ENCODE measurements at regions not wholly inside any gene's neighbourhood (a gene's known extent, or its start where the extent isn't known, plus 50 kb on each side); places are given as distances from the start of the nearest gene placed in this dataset.
"Not testable (repeated sequence)": the region's sequence is repeated elsewhere in the genome, so short reads cannot be mapped to it uniquely, and the experiment has no call there.

GRCh38 chr14:82635915-82636314 is 1102.3 kb upstream of the SEL1L start:
- no peak for DNase-seq

DNA sequence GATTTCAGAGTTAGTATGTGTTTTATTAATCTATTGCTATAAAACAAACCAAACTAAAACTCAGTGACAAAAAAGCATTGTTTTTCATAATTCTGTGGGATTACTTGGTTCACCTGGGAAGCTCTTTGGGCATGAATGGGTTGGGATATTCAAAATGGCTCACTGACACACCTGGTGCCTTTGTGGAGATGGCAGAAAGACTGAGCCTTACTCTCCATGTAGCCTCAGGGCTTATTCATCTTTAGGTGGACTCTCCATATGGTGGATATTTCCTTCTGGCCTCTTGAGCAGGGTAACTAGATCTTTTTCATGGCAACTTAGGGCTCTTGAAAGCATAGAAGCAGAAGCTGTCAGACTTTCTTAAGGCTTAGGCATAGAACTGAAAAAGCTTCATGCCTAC is 1102.8 kb upstream of the SEL1L start:
- DNase-seq: no peak

DNA sequence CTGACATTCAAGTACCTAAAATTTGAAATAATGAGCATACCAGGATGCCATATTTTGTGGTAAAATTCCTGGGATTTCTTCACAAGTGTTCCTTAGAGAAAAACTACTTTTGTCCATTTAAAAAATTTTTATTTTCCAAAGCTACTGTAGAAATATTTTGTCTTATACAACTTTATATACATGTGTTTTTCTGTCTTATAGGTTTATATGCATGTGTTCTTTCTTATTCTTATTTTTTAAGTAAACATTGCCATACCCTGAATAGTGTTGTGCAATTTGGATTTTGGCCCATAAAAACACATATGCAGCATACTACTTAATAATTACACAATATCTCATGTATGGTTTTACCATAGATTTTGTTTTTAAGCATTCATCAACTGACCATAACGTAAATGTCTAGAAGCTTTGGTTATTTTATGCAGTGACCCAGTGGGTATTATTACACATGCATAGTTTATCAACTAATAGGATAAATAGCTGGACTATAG is 1107.4 kb upstream of the SEL1L start:
- DNase-seq: no peak

DNA sequence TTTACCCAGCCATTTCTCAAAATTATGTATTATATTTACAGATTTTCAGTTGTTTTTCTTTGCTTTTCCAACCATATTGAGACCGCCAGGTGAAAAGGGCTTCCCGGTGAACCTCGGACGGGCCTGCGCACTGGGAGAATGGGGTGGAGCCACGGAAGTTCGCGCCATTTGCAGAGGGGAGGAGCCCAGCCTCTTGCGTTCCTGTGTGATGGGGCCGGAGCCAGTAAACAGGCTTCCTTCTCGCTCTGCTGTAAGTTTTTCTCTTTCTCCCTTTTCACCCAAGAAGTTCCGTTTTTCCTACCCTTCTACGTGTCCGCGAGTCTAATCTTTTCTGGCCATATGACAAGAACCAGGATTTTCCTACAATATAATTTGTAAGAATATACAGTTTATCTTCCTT is 1108.8 kb upstream of the SEL1L start:
- DNase-seq: no peak

DNA sequence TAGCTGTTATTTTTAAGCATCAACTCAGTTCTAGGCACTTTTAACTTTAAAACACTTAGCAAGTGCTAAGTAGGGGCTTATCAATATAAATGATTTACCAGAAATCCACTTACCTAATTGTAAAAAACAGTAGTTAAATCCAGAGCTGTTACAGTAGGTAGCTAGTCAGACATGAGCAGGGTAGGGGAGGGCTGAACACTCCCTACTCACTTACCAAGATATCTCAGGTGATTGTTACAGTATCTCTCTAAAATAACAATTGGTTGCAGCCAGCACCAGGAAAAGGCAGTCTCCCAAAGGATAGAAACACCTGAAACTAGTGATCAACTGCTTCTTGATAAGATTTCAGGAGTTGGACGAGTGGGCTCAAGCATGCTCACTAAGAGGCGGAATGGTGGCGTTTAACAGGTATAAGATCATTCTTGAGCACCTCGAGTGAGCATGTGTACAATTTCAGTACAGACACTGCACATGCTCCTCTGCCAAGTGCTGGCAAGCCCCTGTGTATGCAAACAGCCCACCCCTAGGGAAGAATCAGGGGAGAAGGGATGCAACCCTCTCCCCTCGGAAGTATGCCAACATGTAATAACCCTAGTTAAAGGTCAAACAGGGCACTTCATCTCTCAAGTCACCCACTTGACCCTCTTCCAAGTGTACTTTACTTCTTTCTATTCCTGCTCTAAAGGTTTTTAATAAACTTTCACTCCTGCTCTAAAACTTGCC is 1113.6 kb upstream of the SEL1L start:
- DNase-seq: no peak

DNA sequence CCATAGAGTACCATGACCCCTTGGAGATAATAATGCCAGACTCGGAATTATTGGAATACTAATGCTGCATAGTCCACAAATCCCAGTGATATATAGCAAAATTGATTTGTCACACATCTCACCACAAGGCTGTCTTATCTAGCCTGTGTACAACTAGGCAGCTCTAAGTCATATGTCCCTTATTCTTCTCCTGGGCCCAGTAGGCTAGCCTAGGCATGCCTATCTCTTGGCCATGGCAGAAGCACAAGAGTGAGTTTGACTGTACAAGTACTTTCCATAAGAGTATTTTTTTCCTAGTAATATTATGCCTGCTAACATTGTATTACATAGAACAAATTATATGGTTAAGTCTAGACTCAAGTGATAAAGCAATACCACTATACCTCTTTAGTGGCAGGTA is 1122.1 kb upstream of the SEL1L start:
- DNase-seq: no peak

- no peak for DNase-seq
Observed at GRCh38 chr14:82657186-82657675, 1123.6 kb upstream of the SEL1L start.

- DNase-seq: no peak
Observed at GRCh38 chr14:82661258-82661657, 1127.6 kb upstream of the SEL1L start.

DNA sequence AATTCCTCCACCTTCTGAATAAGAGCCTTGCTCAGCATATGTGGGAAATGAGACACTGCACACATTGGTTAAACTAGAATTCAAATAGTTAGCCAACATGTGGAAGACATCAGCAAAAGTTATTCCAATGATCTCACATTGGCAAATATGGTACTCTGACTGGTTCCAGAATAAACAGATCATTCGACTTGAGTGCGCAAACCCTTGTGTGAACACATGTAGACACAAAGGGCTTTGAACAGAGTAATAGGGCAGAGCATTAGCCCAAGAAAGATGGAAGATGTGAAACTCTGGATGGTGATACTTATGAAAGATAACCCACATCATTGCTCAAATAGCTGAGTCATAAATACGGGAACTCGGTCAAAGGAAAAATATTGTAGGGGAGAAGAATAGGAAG is 1133.4 kb upstream of the SEL1L start:
- no peak for DNase-seq

GRCh38 chr14:82667501-82667900 is 1133.8 kb upstream of the SEL1L start:
- no peak for DNase-seq

GRCh38 chr14:82676403-82676802 is 1142.8 kb upstream of the SEL1L start:
- no peak for DNase-seq

GRCh38 chr14:82689948-82690347 is 1156.3 kb upstream of the SEL1L start:
- DNase-seq: no peak

- not testable (repeated sequence) for DNase-seq
Observed at GRCh38 chr14:82691191-82691590, 1157.5 kb upstream of the SEL1L start.

DNA sequence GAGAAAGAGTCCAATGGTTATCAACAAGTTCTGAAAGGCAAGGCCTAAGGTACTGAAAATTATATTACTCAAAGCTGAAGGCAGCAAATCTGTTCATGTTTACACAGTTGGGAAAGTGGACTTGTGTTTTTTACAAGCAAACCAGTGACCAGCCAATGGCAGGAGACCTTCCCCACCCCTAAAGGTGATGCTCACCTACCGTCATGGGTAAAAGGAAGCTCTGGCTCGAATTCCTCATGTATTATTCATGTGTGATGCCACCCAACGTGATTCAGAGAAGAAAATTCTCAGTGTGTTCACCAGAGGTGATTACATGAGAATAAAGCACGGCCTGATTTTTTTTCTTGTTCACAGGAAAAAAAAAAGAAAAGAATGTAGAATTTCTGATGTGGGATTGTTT is 1161.2 kb upstream of the SEL1L start:
- DNase-seq: no peak

- DNase-seq: no peak
Observed at GRCh38 chr14:82704218-82704617, 1170.6 kb upstream of the SEL1L start.

DNA sequence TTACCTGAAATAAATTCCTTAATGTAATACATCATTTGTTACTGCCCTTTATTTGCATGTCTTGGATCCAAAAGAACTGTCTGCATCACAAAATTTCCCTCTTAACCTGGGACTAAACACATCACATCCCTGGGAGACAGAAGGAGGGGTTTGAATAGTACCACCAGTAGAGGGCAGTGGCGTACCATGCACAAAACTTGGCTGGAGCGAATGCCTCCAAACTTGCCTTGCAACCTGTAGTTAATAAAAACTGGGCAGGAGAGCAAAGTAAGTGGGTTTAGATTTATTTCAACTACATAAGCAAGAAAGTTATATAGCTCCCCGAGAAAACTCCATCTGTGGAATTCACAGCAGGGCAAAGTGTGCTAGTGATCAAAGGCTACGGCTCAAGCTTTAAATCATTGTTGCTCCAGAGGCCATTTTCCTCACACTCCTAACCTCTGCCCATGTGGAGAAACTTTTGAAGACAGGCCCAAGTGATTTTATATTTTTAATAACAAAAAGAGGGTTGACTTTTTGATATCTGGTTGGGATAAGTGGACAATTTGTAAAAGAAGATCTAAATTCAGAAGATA is 1176.7 kb upstream of the SEL1L start:
- DNase-seq: no peak

DNA sequence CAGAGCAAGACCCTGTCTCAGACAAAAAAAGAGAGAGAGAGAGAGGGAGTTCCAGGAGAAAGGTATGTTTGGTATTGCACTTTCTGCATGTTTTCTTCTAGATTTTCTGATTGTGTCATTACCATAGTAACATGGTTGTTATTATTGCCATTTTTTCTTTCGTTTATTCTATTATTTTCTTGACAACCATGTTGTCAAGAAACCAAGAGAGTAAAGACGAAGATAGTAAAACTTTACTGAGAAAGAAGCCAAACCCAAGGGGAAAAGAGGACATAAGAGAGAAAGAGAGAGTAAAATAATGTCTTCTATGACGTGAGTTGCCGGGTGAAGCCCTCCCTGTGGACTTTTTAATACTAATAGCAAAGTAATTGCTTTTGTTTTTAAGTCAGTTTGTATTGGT is 1186.0 kb upstream of the SEL1L start:
- no peak for DNase-seq

DNA sequence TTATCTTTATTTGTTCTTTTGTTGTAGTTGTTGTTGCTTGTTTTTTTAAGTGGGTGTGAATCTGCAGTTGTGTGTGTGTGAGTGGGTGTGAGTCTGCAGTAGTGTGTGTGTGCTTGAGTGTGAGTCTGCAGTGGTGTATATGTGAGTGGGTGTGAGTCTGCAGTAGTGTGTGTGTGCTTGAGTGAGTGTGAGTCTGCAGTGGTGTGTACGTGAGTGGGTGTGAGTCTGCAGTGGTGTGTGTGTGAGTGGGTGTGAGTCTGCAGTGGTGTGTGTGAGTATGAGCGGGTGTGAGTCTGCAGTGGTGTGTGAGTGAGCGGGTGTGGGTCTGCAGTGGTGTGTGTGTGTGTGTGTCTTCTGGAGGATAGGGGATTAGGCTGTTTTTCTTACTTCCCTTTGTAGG is 1186.8 kb upstream of the SEL1L start:
- DNase-seq: no peak

GRCh38 chr14:82720946-82721345 is 1187.3 kb upstream of the SEL1L start:
- no peak for DNase-seq

DNA sequence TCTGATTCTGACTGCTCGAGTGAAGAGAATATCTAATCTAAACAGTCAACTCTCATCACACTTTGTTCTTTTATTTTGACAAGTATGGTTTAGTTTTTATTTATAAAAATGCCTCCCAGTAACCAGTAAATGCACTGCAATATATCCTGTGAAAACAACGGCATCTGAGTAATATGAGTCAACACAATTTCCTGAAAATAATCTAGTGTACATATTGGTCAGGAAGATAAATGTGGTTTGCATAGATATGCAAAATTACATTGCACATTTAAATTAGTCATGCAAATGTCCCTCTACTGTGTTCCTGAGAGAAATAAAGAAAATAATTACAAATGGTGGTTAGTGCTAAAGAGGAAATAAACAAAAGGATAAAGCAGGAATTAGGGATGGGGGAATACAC is 1190.7 kb upstream of the SEL1L start:
- DNase-seq: no peak

- no peak for DNase-seq
Observed at GRCh38 chr14:82725213-82725612, 1191.6 kb upstream of the SEL1L start.

- DNase-seq: no peak
Observed at GRCh38 chr14:82731526-82731925, 1197.9 kb upstream of the SEL1L start.

DNA sequence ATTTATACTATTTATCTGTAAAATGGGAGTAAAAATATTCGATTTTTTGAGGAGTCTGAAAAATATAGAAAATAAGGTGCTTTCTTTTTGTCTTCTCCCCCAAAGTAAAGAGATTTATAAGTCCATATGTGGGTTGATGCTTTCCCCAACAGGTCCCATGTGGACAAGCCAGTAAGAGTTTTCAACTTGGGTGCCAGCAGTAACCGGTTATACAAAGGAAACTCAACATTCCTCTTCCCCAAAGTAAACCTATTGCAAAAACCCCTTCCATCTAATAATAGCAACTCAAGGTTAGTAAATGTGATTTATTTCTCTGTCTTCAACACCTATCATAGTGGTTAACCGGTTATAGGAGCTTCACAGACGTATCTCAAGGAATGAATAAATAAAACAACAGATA is 1206.9 kb upstream of the SEL1L start:
- DNase-seq: no peak

GRCh38 chr14:82755476-82755875 is 1221.8 kb upstream of the SEL1L start:
- DNase-seq: no peak

- DNase-seq: no peak
Observed at GRCh38 chr14:82755923-82756322, 1222.3 kb upstream of the SEL1L start.

Measured in activated effector memory CD4-positive, alpha-beta T cell treated with anti-CD3 and anti-CD28 coated beads, Interleukin-2, amount 50 U/mL, for 16 hours (primary cell).